Endothelial cell of umbilical vein (primary cell): ENCODE measurements at regions not wholly inside any gene's neighbourhood (a gene's known extent, or its start where the extent isn't known, plus 50 kb on each side); places are given as distances from the start of the nearest gene placed in this dataset.

ENCODE experiments used
- BruUV-seq: library from RNA; stranded (reverse); fragments of 400-500 nt; replicated peaks from 2 replicates; lab custom pipeline; 2021; lab: Mats Ljungman, UMichigan
- CTCF ChIA-PET: fragments of 300-600, 350-600 bp; sonication (Branson Sonifier 250); formaldehyde crosslinking; loops from one replicate; lab custom pipeline; 2021; ENCODE audit warnings: antibody characterized with exemption, inconsistent platforms; lab: Charles Lee
- POLR2A ChIA-PET: fragments of 300-600, 350-600 bp; sonication (Branson Sonifier 250); formaldehyde crosslinking; loops from one replicate; lab custom pipeline; 2021; ENCODE audit warnings: antibody characterized with exemption, inconsistent platforms; lab: Charles Lee
- DNase-seq: peaks from one replicate; pipeline ENCODE4 v3.0.0-alpha.2; 2011; ENCODE audit warnings: low read depth, low spot score
- FAIRE-seq: peaks from 2 replicates; lab custom pipeline; 2011; peaks lifted over from hg19 to GRCh38; lab: Jason Lieb, UNC
- H2AFZ ChIP-seq: 2 replicates; pipeline ENCODE4 v1.6.0; 2012; ENCODE audit warnings: low read depth, low read length, control low read depth, inconsistent platforms
- H3K27ac ChIP-seq: 2 replicates; pipeline ENCODE4 v1.5.1; 2011; ENCODE audit warnings: low read depth, mild to moderate bottlenecking, control low read depth, low read length, moderate library complexity; ENCODE audit not compliant: insufficient read depth
- H3K27me3 ChIP-seq, 2 experiments: 2 replicates each; pipeline versions ENCODE4 v1.6.0 to v1.6.1; 2011; ENCODE audit warnings: low read length in 2 of 2, mixed read lengths in 1 of 2; ENCODE audit not compliant: control insufficient read depth in 2 of 2, insufficient read depth in 2 of 2
- H3K36me3 ChIP-seq, 2 experiments: 2 replicates in 1 of 2; 3 replicates in 1 of 2; pipeline ENCODE4 v1.5.1; 2011; ENCODE audit warnings: low read length in 2 of 2, mild to moderate bottlenecking in 1 of 2, moderate library complexity in 1 of 2; ENCODE audit not compliant: control insufficient read depth in 2 of 2, insufficient read depth in 2 of 2; ENCODE audit errors: extremely low read depth in 1 of 2
- H3K4me1 ChIP-seq: 3 replicates; pipeline ENCODE4 v1.5.1; 2011; ENCODE audit warnings: mild to moderate bottlenecking, low read length; ENCODE audit not compliant: control insufficient read depth, insufficient read depth; ENCODE audit errors: extremely low read depth
- H3K4me2 ChIP-seq: 2 replicates; pipeline ENCODE4 v1.6.1; 2011; ENCODE audit warnings: low read length, control low read depth, mixed read lengths; ENCODE audit not compliant: insufficient read depth
- H3K4me3 ChIP-seq, 3 experiments: fragments of 200-600 bp in 1 of 3; sonication (generic), shearing (Covaris generic) in 1 of 3; replicated peaks in 1 of 3; 2 replicates each; pipeline ENCODE4 v1.5.1; 2011 to 2016; ENCODE audit warnings: control low read depth in 3 of 3, low read length in 3 of 3, mild to moderate bottlenecking in 2 of 3, inconsistent platforms in 1 of 3, low read depth in 1 of 3, moderate library complexity in 1 of 3; ENCODE audit not compliant: insufficient read depth in 1 of 3
- H3K79me2 ChIP-seq: 2 replicates; pipeline ENCODE4 v1.6.0; 2012; ENCODE audit warnings: low read length, inconsistent platforms; ENCODE audit not compliant: control insufficient read depth, insufficient read depth
- H3K9ac ChIP-seq: replicated peaks from 2 replicates; pipeline ENCODE3; 2011; ENCODE audit warnings: low read length, control low read depth; ENCODE audit not compliant: insufficient read depth; ENCODE audit errors: extremely low read depth
- H3K9me1 ChIP-seq: replicated peaks from 3 replicates; pipeline ENCODE4 v1.6.0; 2011; ENCODE audit warnings: mild to moderate bottlenecking, low read length; ENCODE audit not compliant: control insufficient read depth, insufficient read depth; ENCODE audit errors: extremely low read depth
- H3K9me3 ChIP-seq: replicated peaks from 2 replicates; pipeline ENCODE4 v1.5.1; 2012; ENCODE audit warnings: low read length, inconsistent platforms; ENCODE audit not compliant: control insufficient read depth, insufficient read depth
- H4K20me1 ChIP-seq: replicated peaks from 2 replicates; pipeline ENCODE3; 2011; ENCODE audit warnings: mild to moderate bottlenecking, low read length; ENCODE audit not compliant: control insufficient read depth, insufficient read depth; ENCODE audit errors: extremely low read depth
- EZH2 ChIP-seq: IDR thresholded peaks from 2 replicates; pipeline ENCODE4 v1.6.1; 2012; ENCODE audit warnings: borderline replicate concordance, low read depth, mild to moderate bottlenecking, moderate library complexity, low read length, inconsistent platforms; ENCODE audit not compliant: severe bottlenecking
- FOS ChIP-seq: IDR thresholded peaks from 2 replicates; pipeline ENCODE4 v1.6.1; 2011; ENCODE audit warnings: mild to moderate bottlenecking, low read length, moderate library complexity, borderline replicate concordance; ENCODE audit not compliant: insufficient read depth
- GATA2 ChIP-seq: IDR thresholded peaks from 2 replicates; pipeline ENCODE4 v1.7.0; 2011; ENCODE audit warnings: low read depth, mild to moderate bottlenecking, moderate library complexity, mixed read lengths, low read length; ENCODE audit not compliant: insufficient read length, insufficient read depth
- JUN ChIP-seq: IDR thresholded peaks from 2 replicates; pipeline ENCODE4 v1.6.1; 2011; ENCODE audit warnings: borderline replicate concordance, low read depth; ENCODE audit not compliant: insufficient read length, insufficient read depth
- MYC ChIP-seq: IDR thresholded peaks from one replicate; pipeline ENCODE4 v1.6.1; 2011; ENCODE audit warnings: mild to moderate bottlenecking, low read depth, low read length
- POLR2A ChIP-seq: IDR thresholded peaks from 2 replicates; pipeline ENCODE4 v1.6.1; 2012; ENCODE audit warnings: low read depth, mild to moderate bottlenecking, control low read depth, low read length
- POLR2AphosphoS5 ChIP-seq: IDR thresholded peaks from 2 replicates; pipeline ENCODE4 v1.6.1; 2012; ENCODE audit warnings: low read depth, mild to moderate bottlenecking, control low read depth, low read length, moderate library complexity; ENCODE audit not compliant: insufficient read depth
- dilution Hi-C: fragments of 300-500 bp; cut with MboI; formaldehyde crosslinking; loops from one replicate; pipeline ENCODE4 v1.15.0; 2019; ENCODE audit warnings: low sequenced_read_pairs; ENCODE audit not compliant: extremely low pct_ligation_motif_present
- intact Hi-C: fragments of 100-400 bp; cut with micrococcal nuclease; formaldehyde crosslinking; loops from one replicate; pipeline ENCODE4 v1.10.0; 2022
- TF ChIP-seq, protein P1 (sequence below), 2 donors: IDR thresholded peaks; 1 replicate in 1 of 2; 2 replicates in 1 of 2; pipeline ENCODE4 v1.5.1; 2011; ENCODE audit warnings: low read length in 2 of 2, mild to moderate bottlenecking in 2 of 2, moderate library complexity in 2 of 2, control low read depth in 1 of 2, inconsistent platforms in 1 of 2, low read depth in 1 of 2; ENCODE audit not compliant: insufficient read depth in 1 of 2; ENCODE audit errors: extremely low read depth in 1 of 2
- TF ChIP-seq, protein P2 (sequence below): IDR thresholded peaks from 2 replicates; pipeline ENCODE4 v1.6.1; 2011; ENCODE audit not compliant: insufficient read depth, insufficient read length

DNA sequence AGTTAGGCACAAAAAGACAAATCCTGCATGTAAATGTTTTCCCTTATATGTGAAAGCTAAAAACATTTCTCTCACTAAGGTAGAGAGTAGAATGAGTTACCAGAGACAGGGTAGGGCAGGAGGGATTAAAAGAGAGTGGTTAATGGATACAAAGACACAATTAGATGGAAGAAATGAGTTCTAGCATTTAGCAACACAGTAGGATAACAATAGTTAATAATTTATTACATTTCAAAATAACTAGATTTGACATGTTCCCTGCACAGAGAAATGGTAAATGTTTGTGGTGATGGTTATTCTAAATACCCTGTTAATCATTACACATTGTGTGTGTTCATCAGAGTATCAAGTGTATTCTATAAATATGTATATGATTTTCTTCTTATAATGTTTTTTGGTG is 1400.7 kb downstream of the OTOL1 start:
- H3K9me1 ChIP-seq: no peaks in the 10 kb centered on the region
- no peak for FAIRE-seq
- no peaks in the 10 kb centered on the region for H4K20me1 ChIP-seq
- no peaks in the 10 kb centered on the region for H3K79me2 ChIP-seq
- POLR2A ChIA-PET: no interaction called here
- no peak overlapping the region for H3K9ac ChIP-seq
- no peaks in the 10 kb centered on the region for H3K4me1 ChIP-seq
- dilution Hi-C loops (no loop called here), intact Hi-C loops (no loop called here)
- no peak overlapping the region for H3K4me2 ChIP-seq
- no peaks in the 10 kb centered on the region for H3K36me3 ChIP-seq
- no peaks in the 10 kb centered on the region for H3K27me3 ChIP-seq
- no TSS peak for BruUV-seq
- H3K27ac ChIP-seq: no peak overlapping the region
- no peak for DNase-seq
- TF ChIP-seq FOS (no peak), EZH2 (no peak), JUN (no peak), MYC (no peak), GATA2 (no peak), POLR2A (no peak), POLR2AphosphoS5 (no peak)
- TF ChIP-seq, protein P1, sequence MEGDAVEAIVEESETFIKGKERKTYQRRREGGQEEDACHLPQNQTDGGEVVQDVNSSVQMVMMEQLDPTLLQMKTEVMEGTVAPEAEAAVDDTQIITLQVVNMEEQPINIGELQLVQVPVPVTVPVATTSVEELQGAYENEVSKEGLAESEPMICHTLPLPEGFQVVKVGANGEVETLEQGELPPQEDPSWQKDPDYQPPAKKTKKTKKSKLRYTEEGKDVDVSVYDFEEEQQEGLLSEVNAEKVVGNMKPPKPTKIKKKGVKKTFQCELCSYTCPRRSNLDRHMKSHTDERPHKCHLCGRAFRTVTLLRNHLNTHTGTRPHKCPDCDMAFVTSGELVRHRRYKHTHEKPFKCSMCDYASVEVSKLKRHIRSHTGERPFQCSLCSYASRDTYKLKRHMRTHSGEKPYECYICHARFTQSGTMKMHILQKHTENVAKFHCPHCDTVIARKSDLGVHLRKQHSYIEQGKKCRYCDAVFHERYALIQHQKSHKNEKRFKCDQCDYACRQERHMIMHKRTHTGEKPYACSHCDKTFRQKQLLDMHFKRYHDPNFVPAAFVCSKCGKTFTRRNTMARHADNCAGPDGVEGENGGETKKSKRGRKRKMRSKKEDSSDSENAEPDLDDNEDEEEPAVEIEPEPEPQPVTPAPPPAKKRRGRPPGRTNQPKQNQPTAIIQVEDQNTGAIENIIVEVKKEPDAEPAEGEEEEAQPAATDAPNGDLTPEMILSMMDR (IDR thresholded peaks at IDR 0.05; ENCODE audit: extremely low read depth in 1 of 2, insufficient read depth in 1 of 2, low read depth in 1 of 2, low read length in 2 of 2): no peak
- TF ChIP-seq, protein P2, sequence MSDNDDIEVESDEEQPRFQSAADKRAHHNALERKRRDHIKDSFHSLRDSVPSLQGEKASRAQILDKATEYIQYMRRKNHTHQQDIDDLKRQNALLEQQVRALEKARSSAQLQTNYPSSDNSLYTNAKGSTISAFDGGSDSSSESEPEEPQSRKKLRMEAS: no peak
- no peak overlapping the region for H3K4me3 ChIP-seq
- H2AFZ ChIP-seq: no peak overlapping the region
- peaks cover 2% of the 10 kb centered on the region for H3K9me3 ChIP-seq
- CTCF ChIA-PET: no interaction called here
